BLaER1 treated with 17β-estradiol and CSF1 and Interleukin-3, amounts not matched to agents 10 nM and 100 nM (cell line): ENCODE measurements at regions not wholly inside any gene's neighbourhood (a gene's known extent, or its start where the extent isn't known, plus 50 kb on each side); places are given as distances from the start of the nearest gene placed in this dataset.

Source experiments
- H3K27ac ChIP-seq, 11 experiments: shearing (Covaris generic); formaldehyde crosslinking; 2 replicates each; pipeline ENCODE4 v1.8.1; 2022
- H3K27me3 ChIP-seq, 11 experiments: shearing (Covaris generic); formaldehyde crosslinking; 2 replicates each; pipeline ENCODE4 v1.8.1; 2022
- H3K36me3 ChIP-seq, 11 experiments: shearing (Covaris generic); formaldehyde crosslinking; 2 replicates each; pipeline ENCODE4 v1.8.1; 2022
- H3K4me1 ChIP-seq, 10 experiments: shearing (Covaris generic); formaldehyde crosslinking; 2 replicates each; pipeline ENCODE4 v1.8.1; 2022
- H3K4me2 ChIP-seq, 11 experiments: shearing (Covaris generic); formaldehyde crosslinking; 2 replicates each; pipeline ENCODE4 v1.8.1; 2022
- H3K4me3 ChIP-seq, 10 experiments: shearing (Covaris generic); formaldehyde crosslinking; 2 replicates each; pipeline ENCODE4 v1.8.1; 2022
- H3K9ac ChIP-seq, 11 experiments: shearing (Covaris generic); formaldehyde crosslinking; 2 replicates each; pipeline ENCODE4 v1.8.1; 2022
- H3K9me3 ChIP-seq, 11 experiments: shearing (Covaris generic); formaldehyde crosslinking; replicated peaks in 1 of 11; 2 replicates each; pipeline ENCODE4 v1.8.1; 2022
- H4K20me1 ChIP-seq, 11 experiments: shearing (Covaris generic); formaldehyde crosslinking; 2 replicates each; pipeline ENCODE4 v1.8.1; 2022
- Cebpa-rat ChIP-seq, 11 experiments: shearing (Covaris generic); IDR thresholded peaks; 2 replicates each; pipeline ENCODE4 v1.8.1; 2022

DNA sequence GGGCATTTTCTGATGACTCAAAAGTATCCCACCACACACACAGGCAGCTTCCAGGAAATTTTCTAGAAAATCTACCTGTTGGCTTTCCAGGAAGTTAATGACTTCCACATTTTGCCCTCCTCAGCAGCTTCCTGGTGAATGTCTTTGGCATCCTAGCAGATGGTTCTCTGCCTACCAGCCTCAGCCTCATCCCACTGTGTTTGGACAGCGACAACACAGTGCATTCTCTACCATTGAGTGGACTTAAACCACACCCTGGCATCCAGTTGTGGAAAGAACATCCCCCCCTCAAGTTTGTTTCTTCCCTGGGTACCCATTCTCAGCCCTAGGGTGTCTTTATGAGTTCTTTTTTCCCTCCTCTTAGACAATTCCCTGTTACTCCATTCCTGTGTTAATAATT is 50.8 kb upstream of the GADL1 start:
- Histone ChIP-seq H3K9me3 (peaks cover 3 to 21% (median 11%) of the 10 kb centered on the region in 11 experiments; a peak in 13 of 22 replicates), H3K4me1 (peaks cover 0 to 11% (median 8%) of the 10 kb centered on the region in 10 experiments; a peak in 15 of 20 replicates), H3K36me3 (no peaks in the 10 kb centered on the region), H3K27me3 (no peaks in the 10 kb centered on the region), H3K4me3 (no peak overlapping the region), H3K9ac (no peak overlapping the region), H3K4me2 (no peak overlapping the region), H3K27ac (no peak overlapping the region), H4K20me1 (no peaks in the 10 kb centered on the region)
- no peak for TF ChIP-seq Cebpa-rat (IDR thresholded peaks at IDR 0.05)

DNA sequence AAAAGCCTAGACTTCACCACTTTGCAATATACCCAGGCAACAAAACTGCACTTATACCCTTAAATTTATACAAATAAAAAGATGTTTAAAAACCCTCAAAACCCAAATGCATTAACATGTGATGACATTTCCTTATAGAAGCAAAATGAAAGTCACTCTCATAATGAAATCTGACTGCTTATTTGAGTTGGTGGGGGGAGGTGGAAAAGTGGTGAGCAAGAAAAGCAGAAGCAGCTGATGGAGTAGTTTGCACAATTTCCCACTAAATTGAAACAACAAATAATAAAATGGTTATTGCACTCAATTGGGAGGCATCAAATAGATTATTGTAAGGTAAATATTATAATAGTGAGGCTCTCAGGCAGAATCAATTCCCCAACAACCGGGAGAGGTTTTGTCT is 54.0 kb upstream of the GADL1 start:
- no peak for TF ChIP-seq Cebpa-rat (IDR thresholded peaks at IDR 0.05)
- Histone ChIP-seq H3K36me3 (no peaks in the 10 kb centered on the region), H3K9ac (no peak overlapping the region), H3K4me2 (0 out of 22 replicates have a peak overlapping the region, but pooled peaks of 2 of the 11 experiments have one; percentile 5 to 11), H3K9me3 (peaks cover 0 to 9% (median 0%) of the 10 kb centered on the region in 11 experiments; a peak in 4 of 22 replicates), H3K4me1 (no peaks in the 10 kb centered on the region; a peak in 2 of 20 replicates), H3K27ac (no peak overlapping the region), H4K20me1 (no peaks in the 10 kb centered on the region), H3K27me3 (no peaks in the 10 kb centered on the region), H3K4me3 (no peak overlapping the region)

DNA sequence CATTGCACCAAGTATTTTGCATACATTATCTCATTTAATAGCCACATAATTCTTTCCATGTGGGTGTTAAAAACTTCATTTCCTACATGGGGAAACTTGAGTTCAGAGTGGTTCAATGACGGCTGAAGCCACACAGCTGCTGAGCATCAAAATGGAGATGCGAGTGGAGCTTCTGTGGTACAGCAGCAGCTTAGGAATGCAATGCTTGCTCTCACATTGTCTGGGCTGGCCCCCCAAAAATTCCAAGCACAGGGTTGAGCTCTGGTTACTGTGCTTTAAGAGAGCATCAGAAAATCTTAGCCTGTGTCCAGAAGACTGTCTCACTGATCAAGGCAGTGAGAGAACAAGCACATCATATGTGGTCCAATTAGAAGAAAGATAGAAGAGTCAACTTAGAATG is 57.4 kb upstream of the GADL1 start:
- Histone ChIP-seq H3K27ac (no peak overlapping the region), H4K20me1 (no peaks in the 10 kb centered on the region), H3K4me1 (no peaks in the 10 kb centered on the region; a peak in 2 of 20 replicates), H3K4me2 (no peak overlapping the region), H3K36me3 (no peaks in the 10 kb centered on the region), H3K9me3 (peaks cover 0 to 2% (median 0%) of the 10 kb centered on the region in 11 experiments; a peak in 1 of 22 replicates), H3K4me3 (no peak overlapping the region), H3K27me3 (no peaks in the 10 kb centered on the region), H3K9ac (no peak overlapping the region)
- no peak for TF ChIP-seq Cebpa-rat (IDR thresholded peaks at IDR 0.05)

DNA sequence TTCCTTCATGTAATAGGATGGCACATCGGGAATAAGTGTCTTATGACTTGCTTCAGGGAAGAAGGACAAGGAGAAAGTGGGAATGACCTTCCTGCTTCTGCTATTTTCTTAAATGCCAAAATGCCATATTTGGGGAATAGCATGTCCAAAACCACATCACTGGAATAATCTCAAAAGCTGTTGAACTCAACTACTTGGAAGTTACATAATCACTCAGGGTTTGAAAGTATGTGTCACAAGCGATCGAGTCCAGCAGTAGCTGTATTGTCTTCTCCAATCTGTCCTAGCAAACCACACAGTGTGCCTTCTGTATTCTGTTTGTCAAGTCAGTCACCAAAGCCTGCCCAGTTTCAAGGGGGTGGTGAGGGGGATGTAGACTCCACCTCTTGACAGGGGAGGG is 58.3 kb upstream of the GADL1 start:
- Histone ChIP-seq H3K27ac (no peak overlapping the region), H3K4me3 (no peak overlapping the region), H3K9ac (no peak overlapping the region), H3K27me3 (no peaks in the 10 kb centered on the region), H4K20me1 (no peaks in the 10 kb centered on the region), H3K4me2 (no peak overlapping the region), H3K9me3 (peaks cover 0 to 7% (median 0%) of the 10 kb centered on the region in 11 experiments; a peak in 2 of 22 replicates), H3K4me1 (peaks cover 0 to 6% (median 0%) of the 10 kb centered on the region in 10 experiments; a peak in 3 of 20 replicates), H3K36me3 (no peaks in the 10 kb centered on the region)
- TF ChIP-seq Cebpa-rat (IDR thresholded peaks at IDR 0.05): no peak

DNA sequence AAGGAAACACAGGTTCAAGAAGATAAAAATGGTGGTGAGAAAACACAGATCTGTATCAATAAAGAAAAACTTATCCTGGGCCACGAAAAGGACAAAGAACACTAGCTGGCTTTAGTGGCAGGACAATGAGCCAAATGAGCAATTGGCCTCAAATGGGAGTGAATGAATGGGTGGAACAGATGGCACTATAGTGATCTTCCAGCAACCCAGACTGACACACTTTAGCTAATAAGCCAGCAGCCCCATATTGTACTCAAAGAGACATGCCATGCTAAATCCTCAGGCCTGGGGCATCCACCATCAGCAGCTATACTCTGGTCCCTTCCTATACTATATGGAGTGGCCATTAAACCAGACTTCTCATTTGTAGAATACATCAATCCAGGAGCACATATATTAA is 60.0 kb upstream of the GADL1 start:
- H3K4me2 ChIP-seq: no peak overlapping the region
- H3K27me3 ChIP-seq: no peaks in the 10 kb centered on the region
- no peak overlapping the region for H3K27ac ChIP-seq
- H3K9ac ChIP-seq: no peak overlapping the region
- H3K36me3 ChIP-seq: no peaks in the 10 kb centered on the region
- H3K4me3 ChIP-seq: no peak overlapping the region
- H3K9me3 ChIP-seq: peaks cover 9 to 24% (median 15%) of the 10 kb centered on the region in 11 experiments
- no peak for TF ChIP-seq Cebpa-rat (IDR thresholded peaks at IDR 0.05)
- peaks cover 0 to 6% (median 0%) of the 10 kb centered on the region in 10 experiments; a peak in 1 of 20 replicates for H3K4me1 ChIP-seq
- no peaks in the 10 kb centered on the region for H4K20me1 ChIP-seq

DNA sequence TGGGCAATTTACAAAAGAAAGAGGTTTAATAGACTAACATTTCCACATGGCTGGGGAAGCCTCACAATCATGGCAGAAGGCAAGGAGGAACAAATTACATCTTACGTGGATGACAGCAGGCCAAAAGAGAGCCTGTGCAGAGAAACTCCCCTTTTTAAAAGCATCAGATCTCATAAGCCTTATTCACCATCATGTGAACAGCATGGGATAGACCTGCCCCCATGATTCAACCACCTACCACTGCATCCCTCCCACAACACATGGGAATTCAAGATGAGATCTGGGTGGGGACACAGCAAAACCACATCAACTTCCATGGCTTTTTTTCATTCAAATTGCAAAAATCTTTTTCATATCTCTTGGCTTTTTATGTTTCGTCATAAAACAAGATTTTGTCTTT is 67.6 kb upstream of the GADL1 start:
- H3K9ac ChIP-seq: no peak overlapping the region
- no peak overlapping the region for H3K4me2 ChIP-seq
- no peaks in the 10 kb centered on the region for H3K27me3 ChIP-seq
- no peak for TF ChIP-seq Cebpa-rat (IDR thresholded peaks at IDR 0.05)
- H3K4me3 ChIP-seq: no peak overlapping the region
- peaks cover 0 to 3% (median 0%) of the 10 kb centered on the region in 10 experiments; a peak in 1 of 20 replicates for H3K4me1 ChIP-seq
- peaks cover 15 to 25% (median 20%) of the 10 kb centered on the region in 11 experiments for H3K9me3 ChIP-seq
- no peaks in the 10 kb centered on the region for H3K36me3 ChIP-seq
- H3K27ac ChIP-seq: no peak overlapping the region
- no peaks in the 10 kb centered on the region for H4K20me1 ChIP-seq

DNA sequence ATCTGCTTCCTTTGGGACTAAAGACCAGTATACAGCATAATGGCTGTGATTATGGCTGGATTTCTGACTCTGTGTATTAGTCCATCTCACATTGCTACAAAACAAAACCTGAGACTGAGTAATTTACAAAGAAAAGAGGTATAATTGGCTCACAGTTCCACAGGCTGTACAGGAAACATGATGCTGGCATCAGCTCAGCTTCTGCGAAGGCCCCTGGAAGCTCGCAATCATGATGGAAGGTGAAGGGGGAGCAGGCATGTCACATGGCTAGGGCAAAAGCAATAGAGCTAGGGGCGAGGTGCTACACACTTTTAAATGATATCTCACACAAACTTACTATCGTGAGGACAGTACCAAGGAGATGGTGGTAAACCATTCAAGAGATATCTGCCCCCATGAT is 68.0 kb upstream of the GADL1 start:
- Histone ChIP-seq H3K36me3 (no peaks in the 10 kb centered on the region), H3K9me3 (peaks cover 15 to 23% (median 20%) of the 10 kb centered on the region in 11 experiments), H3K9ac (no peak overlapping the region), H3K27ac (no peak overlapping the region), H4K20me1 (no peaks in the 10 kb centered on the region), H3K27me3 (no peaks in the 10 kb centered on the region), H3K4me2 (no peak overlapping the region), H3K4me3 (no peak overlapping the region), H3K4me1 (no peaks in the 10 kb centered on the region)
- TF ChIP-seq Cebpa-rat (IDR thresholded peaks at IDR 0.05): no peak

DNA sequence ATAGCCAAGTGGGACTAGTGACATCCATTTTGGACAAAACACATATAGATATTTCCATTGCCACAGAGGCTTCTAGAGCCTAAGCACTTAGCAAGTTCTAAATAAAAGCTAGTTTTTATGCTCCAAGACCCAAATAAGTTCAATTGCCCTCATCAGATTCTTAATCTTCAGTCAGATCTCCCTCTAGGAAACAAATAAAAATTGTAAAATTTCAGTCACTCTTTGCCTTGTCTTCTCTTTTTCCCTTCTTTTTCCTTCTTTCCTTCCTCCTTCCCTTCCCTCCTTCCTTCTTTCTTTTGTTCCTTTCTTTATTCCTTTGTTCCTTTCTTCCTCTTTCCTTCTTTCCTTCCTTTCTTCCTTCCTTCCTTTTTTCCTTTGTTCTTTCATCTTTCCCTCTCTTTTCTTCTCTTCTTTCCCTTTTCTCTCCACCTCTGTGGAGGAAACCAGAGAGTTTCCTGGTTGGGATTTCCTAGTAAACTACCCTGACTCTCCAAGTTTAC is 68.8 kb upstream of the GADL1 start:
- TF ChIP-seq Cebpa-rat (IDR thresholded peaks at IDR 0.05): no peak
- no peak overlapping the region for H3K4me3 ChIP-seq
- no peak overlapping the region for H3K9ac ChIP-seq
- no peak overlapping the region for H3K4me2 ChIP-seq
- no peaks in the 10 kb centered on the region for H3K27me3 ChIP-seq
- H4K20me1 ChIP-seq: no peaks in the 10 kb centered on the region
- H3K27ac ChIP-seq: no peak overlapping the region
- peaks cover 12 to 21% (median 14%) of the 10 kb centered on the region in 11 experiments for H3K9me3 ChIP-seq
- no peaks in the 10 kb centered on the region for H3K36me3 ChIP-seq
- no peaks in the 10 kb centered on the region for H3K4me1 ChIP-seq

DNA sequence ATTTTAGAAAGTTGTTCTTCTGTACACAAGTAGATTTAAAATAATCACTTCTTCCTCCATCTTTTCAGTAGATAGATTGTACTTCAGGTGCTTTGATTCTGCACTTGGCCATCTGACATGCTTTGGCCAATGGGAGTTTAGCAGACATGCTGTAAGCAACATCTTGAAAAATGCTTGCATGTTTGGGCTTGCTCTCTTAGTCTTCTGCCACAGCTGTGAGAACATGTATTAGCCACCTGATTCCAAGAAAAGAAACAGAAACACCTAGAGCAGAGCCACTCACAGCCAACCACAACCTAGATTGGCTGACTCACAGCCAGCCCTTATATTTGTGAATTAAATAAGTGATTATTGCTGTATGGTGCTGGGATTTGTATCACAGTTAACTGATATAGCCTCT is 70.2 kb upstream of the GADL1 start:
- Histone ChIP-seq H3K36me3 (no peaks in the 10 kb centered on the region), H3K4me3 (no peak overlapping the region), H3K9me3 (peaks cover 0 to 9% (median under 1%) of the 10 kb centered on the region in 11 experiments; a peak in 6 of 22 replicates), H4K20me1 (no peaks in the 10 kb centered on the region), H3K4me1 (no peaks in the 10 kb centered on the region), H3K27ac (no peak overlapping the region), H3K27me3 (no peaks in the 10 kb centered on the region), H3K9ac (no peak overlapping the region), H3K4me2 (no peak overlapping the region)
- TF ChIP-seq Cebpa-rat (IDR thresholded peaks at IDR 0.05): no peak

DNA sequence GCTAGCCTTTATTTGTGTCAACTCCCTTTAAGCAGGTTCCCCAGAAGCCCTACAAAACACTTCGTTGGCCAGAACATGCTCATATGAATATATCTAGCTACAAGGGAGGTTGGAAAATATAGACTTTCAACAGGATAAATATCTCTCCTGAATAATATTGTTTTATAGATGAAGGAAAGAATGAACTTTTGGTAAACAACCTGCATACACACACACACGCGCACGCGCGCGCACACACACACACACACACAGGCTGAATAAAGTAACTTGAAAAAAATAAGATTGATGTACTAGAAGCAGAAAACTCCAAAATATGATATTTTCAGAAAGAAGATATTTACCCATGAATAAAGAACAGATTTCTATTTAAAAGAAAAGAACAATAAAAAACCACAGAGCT is 72.4 kb upstream of the GADL1 start:
- no peak overlapping the region for H3K4me2 ChIP-seq
- no peaks in the 10 kb centered on the region for H3K4me1 ChIP-seq

More for the DNA sequence above, 72.4 kb upstream of the GADL1 start:
- Histone ChIP-seq H3K27me3 (no peaks in the 10 kb centered on the region), H4K20me1 (no peaks in the 10 kb centered on the region), H3K4me3 (no peak overlapping the region), H3K27ac (no peak overlapping the region), H3K9ac (no peak overlapping the region), H3K9me3 (no peaks in the 10 kb centered on the region), H3K36me3 (no peaks in the 10 kb centered on the region)
- TF ChIP-seq Cebpa-rat (IDR thresholded peaks at IDR 0.05): no peak
